GM12872 (cell line): ENCODE measurements at regions not wholly inside any gene's neighbourhood (a gene's known extent, or its start where the extent isn't known, plus 50 kb on each side); places are given as distances from the start of the nearest gene placed in this dataset.

Source experiments
- TF ChIP-seq, protein P1 (sequence below): IDR thresholded peaks from 3 replicates; pipeline ENCODE4 v1.5.1; 2011; ENCODE audit warnings: low read depth, mild to moderate bottlenecking, low read length, moderate library complexity; ENCODE audit not compliant: insufficient read depth

DNA sequence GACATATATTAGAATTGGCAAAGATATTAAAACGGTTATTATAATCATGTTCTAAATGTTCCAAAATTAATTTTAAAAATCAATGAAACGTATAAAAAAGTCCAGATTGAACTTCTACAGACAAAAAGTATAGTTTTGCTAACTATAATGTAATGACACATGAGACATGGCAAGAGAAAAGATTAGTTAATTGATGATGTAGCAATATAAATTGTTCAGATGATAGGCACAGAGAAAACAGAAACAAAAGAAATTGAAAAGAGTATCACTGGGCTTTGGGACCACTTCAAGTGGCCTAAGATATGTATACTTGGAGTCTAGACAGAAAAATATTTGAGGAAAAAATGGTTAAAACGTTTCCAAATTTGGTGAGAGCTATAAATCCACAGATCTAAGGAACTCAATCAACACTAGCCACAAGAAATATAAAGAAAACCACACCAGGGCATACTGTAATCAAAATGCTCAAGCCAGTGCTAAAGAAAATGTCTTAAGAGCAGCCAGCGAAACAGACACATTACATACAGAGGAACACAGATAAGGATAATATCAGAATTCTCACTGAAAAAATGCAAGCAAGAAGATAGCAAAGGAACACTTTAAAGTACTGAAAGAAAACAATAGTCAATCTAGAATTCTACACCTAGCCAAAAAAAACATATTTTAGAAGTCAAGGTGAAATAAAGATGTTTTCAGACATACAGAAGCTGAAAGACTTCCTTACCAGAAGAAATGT, 172.6 kb upstream of the FOXQ1 start:
- TF ChIP-seq, protein P1, sequence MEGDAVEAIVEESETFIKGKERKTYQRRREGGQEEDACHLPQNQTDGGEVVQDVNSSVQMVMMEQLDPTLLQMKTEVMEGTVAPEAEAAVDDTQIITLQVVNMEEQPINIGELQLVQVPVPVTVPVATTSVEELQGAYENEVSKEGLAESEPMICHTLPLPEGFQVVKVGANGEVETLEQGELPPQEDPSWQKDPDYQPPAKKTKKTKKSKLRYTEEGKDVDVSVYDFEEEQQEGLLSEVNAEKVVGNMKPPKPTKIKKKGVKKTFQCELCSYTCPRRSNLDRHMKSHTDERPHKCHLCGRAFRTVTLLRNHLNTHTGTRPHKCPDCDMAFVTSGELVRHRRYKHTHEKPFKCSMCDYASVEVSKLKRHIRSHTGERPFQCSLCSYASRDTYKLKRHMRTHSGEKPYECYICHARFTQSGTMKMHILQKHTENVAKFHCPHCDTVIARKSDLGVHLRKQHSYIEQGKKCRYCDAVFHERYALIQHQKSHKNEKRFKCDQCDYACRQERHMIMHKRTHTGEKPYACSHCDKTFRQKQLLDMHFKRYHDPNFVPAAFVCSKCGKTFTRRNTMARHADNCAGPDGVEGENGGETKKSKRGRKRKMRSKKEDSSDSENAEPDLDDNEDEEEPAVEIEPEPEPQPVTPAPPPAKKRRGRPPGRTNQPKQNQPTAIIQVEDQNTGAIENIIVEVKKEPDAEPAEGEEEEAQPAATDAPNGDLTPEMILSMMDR, result no peak

DNA sequence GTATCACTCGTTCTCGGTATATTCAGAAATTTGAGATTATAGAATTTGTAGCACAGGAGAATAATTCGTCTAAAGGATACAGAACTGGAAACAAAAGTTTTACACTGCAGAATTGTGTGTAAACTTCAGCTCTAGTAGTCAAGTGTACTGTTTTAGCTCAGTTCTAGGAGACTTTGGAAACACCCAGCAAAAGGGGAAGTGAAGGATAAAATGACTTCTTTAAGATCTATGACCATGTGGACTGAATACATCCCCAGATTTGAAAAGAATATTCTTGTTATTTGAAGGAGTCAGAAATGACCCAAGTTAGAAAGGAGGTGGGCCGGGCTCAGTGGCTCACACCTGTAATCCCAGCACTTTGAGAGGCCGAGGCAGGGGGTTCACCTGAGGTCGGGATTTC, 174.0 kb upstream of the FOXQ1 start:
- TF ChIP-seq, protein P1, result no peak

DNA sequence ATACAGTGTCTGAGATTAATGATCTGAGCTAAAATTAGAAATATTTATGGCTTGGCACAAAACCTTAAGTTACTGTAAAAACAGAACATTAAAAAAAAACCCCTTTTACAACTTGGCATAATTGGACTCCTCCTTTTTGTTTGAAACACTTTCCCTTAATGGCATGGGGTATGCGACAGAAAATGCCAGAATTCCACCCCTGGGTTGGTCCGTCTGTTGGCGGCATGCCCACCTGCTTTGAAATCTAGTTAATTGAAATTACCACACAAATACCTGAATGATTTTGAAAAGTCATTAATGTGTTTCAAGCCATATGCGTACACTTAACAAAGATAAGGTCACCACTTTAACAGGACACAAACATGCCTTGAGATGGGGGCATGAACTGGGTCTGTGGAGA, 175.1 kb upstream of the FOXQ1 start:
- TF ChIP-seq, protein P1, result no peak

DNA sequence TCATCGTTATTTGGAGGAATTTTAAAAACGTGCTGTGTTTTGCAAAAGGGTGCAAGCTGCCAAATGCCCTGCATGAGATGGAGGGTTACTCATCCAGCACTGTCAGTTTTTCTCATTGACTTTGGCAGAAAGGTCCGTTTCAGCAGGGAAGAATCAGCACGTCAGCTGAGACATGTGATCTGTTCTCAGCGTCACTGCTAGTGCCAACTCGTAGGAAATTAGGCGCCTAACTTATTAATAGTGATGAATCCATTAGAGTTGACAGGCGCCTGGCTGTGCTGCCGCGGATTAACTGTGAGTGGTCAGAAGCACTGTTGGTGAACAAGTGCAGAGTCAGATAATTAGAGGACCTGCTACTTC, 175.5 kb upstream of the FOXQ1 start:
- TF ChIP-seq, protein P1, result no peak

DNA sequence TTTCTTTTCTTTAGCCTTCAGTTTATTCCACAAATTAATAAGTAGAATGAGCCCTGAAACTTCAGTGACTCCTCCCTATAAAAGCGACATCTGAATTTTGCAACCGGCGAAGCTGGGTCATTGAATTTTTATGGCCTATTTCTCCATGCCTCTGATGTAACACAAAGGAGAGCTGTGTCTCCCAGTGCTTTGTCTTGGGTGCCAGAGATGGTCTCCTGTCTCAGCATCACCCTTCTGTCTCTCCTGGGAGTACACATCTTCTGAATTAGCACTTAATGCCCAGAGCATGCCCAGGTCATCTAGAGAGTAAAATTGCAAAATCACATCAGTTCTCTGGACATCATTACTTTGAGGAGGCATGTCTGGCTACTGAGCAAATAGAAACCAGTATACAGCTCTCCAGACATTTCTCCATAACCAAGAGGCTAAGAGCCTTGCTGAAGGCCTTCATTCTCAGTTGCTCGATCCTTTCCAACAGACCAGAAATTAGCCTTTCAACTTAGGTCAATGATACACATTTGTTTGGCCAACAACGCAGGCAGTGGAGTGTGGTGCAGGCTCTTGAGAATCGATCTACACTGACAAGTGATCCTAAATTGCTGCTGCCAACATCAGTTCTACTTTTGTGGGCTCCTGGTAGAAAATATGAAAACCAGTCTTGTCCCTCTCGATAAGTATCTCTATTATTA, 176.0 kb upstream of the FOXQ1 start:
- TF ChIP-seq, protein P1, result no peak

DNA sequence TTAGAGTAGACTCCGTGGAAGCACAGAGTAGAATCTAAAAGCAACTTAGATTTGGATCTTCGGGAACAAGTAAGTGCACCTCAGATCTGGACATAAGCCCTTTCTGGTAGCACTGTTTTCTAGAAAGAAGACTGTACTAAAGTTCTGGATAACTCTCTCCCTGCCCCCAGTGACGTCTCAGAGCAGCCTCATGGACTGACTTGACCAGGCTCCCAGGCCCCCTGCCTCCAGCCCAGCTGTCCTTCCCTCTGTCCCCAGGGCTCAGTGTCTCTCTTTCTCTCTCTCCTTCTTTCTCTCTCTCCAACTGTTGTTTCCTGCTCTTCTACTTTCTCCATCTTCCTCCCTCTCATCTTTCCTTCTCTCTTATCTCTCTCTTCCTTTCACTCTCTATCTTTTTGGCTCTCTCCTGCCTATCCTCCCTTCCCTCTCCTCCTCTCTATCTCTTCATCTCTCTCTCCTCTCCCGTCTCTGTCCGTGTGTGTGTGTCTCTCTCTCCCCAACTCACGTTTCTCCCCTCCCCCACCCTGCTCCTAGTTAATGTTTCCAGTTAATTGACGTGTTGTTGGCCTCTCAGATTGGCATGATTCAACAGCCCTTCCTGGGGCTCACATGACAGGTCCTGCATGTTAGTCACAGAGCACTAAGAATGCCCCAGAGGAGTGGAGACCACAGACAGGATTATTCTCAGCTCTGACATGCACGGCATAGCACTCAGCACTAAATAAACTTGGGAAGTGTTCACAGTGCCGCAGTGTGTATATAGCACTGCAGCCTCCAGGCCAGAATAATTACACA, 180.4 kb upstream of the FOXQ1 start:
- TF ChIP-seq, protein P1, result no peak

DNA sequence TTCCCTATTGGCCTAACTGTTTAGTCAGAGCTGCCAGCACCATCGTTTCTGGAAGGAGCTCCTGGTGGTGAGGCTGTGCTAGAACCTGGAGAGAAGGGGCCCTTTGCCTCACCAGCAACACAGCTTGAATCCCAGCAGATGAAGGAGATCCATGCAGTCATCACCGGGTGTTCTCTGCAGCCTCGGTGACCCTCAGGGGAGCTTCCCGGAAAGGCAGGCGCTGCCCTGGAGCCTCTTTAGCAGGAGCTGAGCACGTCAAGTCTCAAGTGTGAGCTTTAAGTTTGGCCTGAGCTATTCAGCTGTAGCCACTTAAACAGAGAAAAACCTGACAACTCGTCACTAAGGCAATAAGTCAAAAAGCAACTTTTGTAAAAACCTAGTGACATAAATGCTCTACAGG, 181.2 kb upstream of the FOXQ1 start:
- TF ChIP-seq, protein P1, result no peak
